IMR-90 (cell line): ENCODE measurements at regions not wholly inside any gene's neighbourhood (a gene's known extent, or its start where the extent isn't known, plus 50 kb on each side); places are given as distances from the start of the nearest gene placed in this dataset.

Experiments used
- ATAC-seq: fragments of 200-7000 bp; cut with Tn5 transposase; 2 replicates; pipeline ENCODE4 v1.9.1; 2020; ENCODE audit warnings: low read depth, mild to moderate bottlenecking, moderate library complexity
- BruUV-seq: library from RNA; stranded (reverse); fragments of 400-500 nt; replicated peaks from 2 replicates; lab custom pipeline; 2021; lab: Mats Ljungman, UMichigan
- CTCF ChIA-PET: fragments of 300-600 bp; formaldehyde crosslinking; extraction: SDS; loops from one replicate; lab custom pipeline; 2021; ENCODE audit warnings: antibody characterized with exemption; lab: Yijun Ruan, JAX
- POLR2A ChIA-PET: fragments of 300-600 bp; sonication (Branson Sonifier 250); formaldehyde crosslinking; loops from one replicate; lab custom pipeline; 2022; ENCODE audit warnings: antibody characterized with exemption; ENCODE audit not compliant: unreplicated experiment; lab: Charles Lee
- DNase-seq: peaks from one replicate; pipeline ENCODE4 v3.0.0; 2013
- H2AFZ ChIP-seq: replicated peaks from 2 replicates; pipeline ENCODE3; 2013; ENCODE audit warnings: low read length, mild to moderate bottlenecking; ENCODE audit not compliant: poor library complexity
- H2AK5ac ChIP-seq: 2 replicates; pipeline ENCODE4 v1.6.1; 2013; ENCODE audit warnings: low read depth, low read length, inconsistent platforms
- H2AK9ac ChIP-seq: replicated peaks from 2 replicates; pipeline ENCODE3; 2013; ENCODE audit warnings: mild to moderate bottlenecking, low read depth, low read length, moderate library complexity; ENCODE audit not compliant: poor library complexity
- H2BK120ac ChIP-seq: 2 replicates; pipeline ENCODE4 v1.6.1; 2013; ENCODE audit warnings: low read depth, low read length, inconsistent platforms
- H2BK15ac ChIP-seq: 3 replicates; pipeline ENCODE4 v1.6.1; 2013; ENCODE audit warnings: low read depth, low read length, inconsistent platforms
- H2BK20ac ChIP-seq: 2 replicates; pipeline ENCODE4 v1.6.1; 2013; ENCODE audit warnings: low read depth, mild to moderate bottlenecking, inconsistent platforms, low read length, moderate library complexity
- H2BK5ac ChIP-seq: 2 replicates; pipeline ENCODE4 v1.6.1; 2013; ENCODE audit warnings: mild to moderate bottlenecking, low read depth, low read length, inconsistent platforms; ENCODE audit not compliant: poor library complexity, severe bottlenecking
- H3K14ac ChIP-seq: replicated peaks from 2 replicates; pipeline ENCODE4 v1.6.1; 2013; ENCODE audit warnings: low read depth, low read length, inconsistent platforms
- H3K18ac ChIP-seq: 2 replicates; pipeline ENCODE4 v1.6.1; 2013; ENCODE audit warnings: low read depth, low read length, control low read depth
- H3K23ac ChIP-seq: 2 replicates; pipeline ENCODE4 v1.6.1; 2013; ENCODE audit warnings: low read depth, low read length, inconsistent platforms
- H3K27ac ChIP-seq: 2 replicates; pipeline ENCODE4 v1.5.1; 2013; ENCODE audit warnings: mild to moderate bottlenecking, control low read depth, low read length; ENCODE audit not compliant: insufficient read depth
- H3K27me3 ChIP-seq: 2 replicates; pipeline ENCODE4 v1.6.1; 2013; ENCODE audit warnings: low read length; ENCODE audit not compliant: control insufficient read depth, insufficient read depth
- H3K36me3 ChIP-seq: 2 replicates; pipeline ENCODE4 v1.6.1; 2013; ENCODE audit warnings: low read length, mixed read lengths; ENCODE audit not compliant: control insufficient read depth, insufficient read depth
- H3K4ac ChIP-seq: 2 replicates; pipeline ENCODE4 v1.6.1; 2013; ENCODE audit warnings: low read depth, low read length, inconsistent platforms
- H3K4me1 ChIP-seq: 2 replicates; pipeline ENCODE4 v1.6.1; 2013; ENCODE audit warnings: low read length, mixed read lengths; ENCODE audit not compliant: control insufficient read depth, insufficient read depth
- H3K4me2 ChIP-seq: 2 replicates; pipeline ENCODE4 v1.6.1; 2013; ENCODE audit warnings: low read depth, mild to moderate bottlenecking, control low read depth, low read length, moderate library complexity
- H3K4me3 ChIP-seq: 2 replicates; pipeline ENCODE4 v1.5.1; 2013; ENCODE audit warnings: low read depth, mild to moderate bottlenecking, control low read depth, low read length, moderate library complexity; ENCODE audit not compliant: insufficient read depth
- H3K56ac ChIP-seq: 2 replicates; pipeline ENCODE4 v1.6.1; 2013; ENCODE audit warnings: low read length, inconsistent platforms; ENCODE audit not compliant: insufficient read depth; ENCODE audit errors: extremely low read depth
- H3K79me1 ChIP-seq, 2 experiments: 2 replicates each; pipeline ENCODE4 v1.6.1; 2013; ENCODE audit warnings: low read length in 2 of 2, inconsistent platforms in 1 of 2, low read depth in 1 of 2
- H3K9ac ChIP-seq: 2 replicates; pipeline ENCODE4 v1.6.1; 2013; ENCODE audit warnings: low read depth, low read length, control low read depth
- H3K9me1 ChIP-seq: 2 replicates; pipeline ENCODE4 v1.6.1; 2013; ENCODE audit warnings: low read length, inconsistent platforms; ENCODE audit not compliant: insufficient read depth
- H3K9me3 ChIP-seq: 2 replicates; pipeline ENCODE4 v1.6.1; 2013; ENCODE audit warnings: low read length; ENCODE audit not compliant: control insufficient read depth, insufficient read depth
- H4K20me1 ChIP-seq: 2 replicates; pipeline ENCODE4 v1.6.1; 2013; ENCODE audit warnings: low read length, inconsistent platforms; ENCODE audit not compliant: insufficient read depth
- H4K5ac ChIP-seq: 2 replicates; pipeline ENCODE4 v1.6.1; 2013; ENCODE audit warnings: mild to moderate bottlenecking, low read depth, low read length, control low read depth
- H4K8ac ChIP-seq, 2 experiments: 2 replicates each; pipeline ENCODE4 v1.6.1; 2013; ENCODE audit warnings: low read depth in 2 of 2, low read length in 2 of 2, control low read depth in 1 of 2, inconsistent platforms in 1 of 2
- H4K91ac ChIP-seq: 2 replicates; pipeline ENCODE4 v1.6.1; 2013; ENCODE audit warnings: low read depth, low read length, inconsistent platforms; ENCODE audit not compliant: insufficient read depth
- MXI1 ChIP-seq: IDR thresholded peaks from 2 replicates; pipeline ENCODE4 v1.6.1; 2012; ENCODE audit warnings: low read depth, mild to moderate bottlenecking, low read length, moderate library complexity, borderline replicate concordance
- POLR2A ChIP-seq: IDR thresholded peaks from 2 replicates; pipeline ENCODE4 v1.6.1; 2012; ENCODE audit warnings: mild to moderate bottlenecking, low read depth, low read length
- RCOR1 ChIP-seq: IDR thresholded peaks from 2 replicates; pipeline ENCODE4 v1.6.1; 2012; ENCODE audit warnings: mild to moderate bottlenecking, low read length, improper control_type of control experiment; ENCODE audit not compliant: insufficient replicate concordance
- SMC3 ChIP-seq: fragments of 150-350 bp; IDR thresholded peaks from 2 replicates; pipeline ENCODE4 v1.6.1; 2016; ENCODE audit warnings: low read depth, mild to moderate bottlenecking, antibody characterized with exemption, low read length, moderate library complexity
- WGBS, 2 experiments: methylation state at CpG; one replicate each; pipeline versions ENCODE4 v1.1.5 to v1.1.7; 2013; ENCODE audit warnings: missing lambda C conversion rate in 2 of 2; ENCODE audit not compliant: insufficient read length in 1 of 2; ENCODE audit errors: extremely low coverage in 2 of 2; 5-methylcytosine and 5-hydroxymethylcytosine counted together
- dilution Hi-C: fragments of 300-500 bp; cut with HindIII; formaldehyde crosslinking; loops from one replicate; pipeline ENCODE4 v1.14.3; 2018; ENCODE audit warnings: low sequenced_read_pairs; ENCODE audit not compliant: unreplicated experiment
- in situ Hi-C: fragments of 300-500 bp; cut with MboI; formaldehyde crosslinking; loops from 3 replicates; pipeline ENCODE4 v1.14.3; 2019; ENCODE audit warnings: low sequenced_read_pairs, inconsistent platforms, mixed read lengths
- intact Hi-C: fragments of 100-400 bp; cut with micrococcal nuclease; formaldehyde crosslinking; loops from 2 replicates; pipeline ENCODE4 v1.10.0; 2022
- TF ChIP-seq, protein P1 (sequence below): fragments of 150-350 bp; IDR thresholded peaks from 2 replicates; pipeline ENCODE4 v1.6.1; 2016; ENCODE audit warnings: low read depth, mild to moderate bottlenecking, low read length, moderate library complexity, borderline replicate concordance

DNA sequence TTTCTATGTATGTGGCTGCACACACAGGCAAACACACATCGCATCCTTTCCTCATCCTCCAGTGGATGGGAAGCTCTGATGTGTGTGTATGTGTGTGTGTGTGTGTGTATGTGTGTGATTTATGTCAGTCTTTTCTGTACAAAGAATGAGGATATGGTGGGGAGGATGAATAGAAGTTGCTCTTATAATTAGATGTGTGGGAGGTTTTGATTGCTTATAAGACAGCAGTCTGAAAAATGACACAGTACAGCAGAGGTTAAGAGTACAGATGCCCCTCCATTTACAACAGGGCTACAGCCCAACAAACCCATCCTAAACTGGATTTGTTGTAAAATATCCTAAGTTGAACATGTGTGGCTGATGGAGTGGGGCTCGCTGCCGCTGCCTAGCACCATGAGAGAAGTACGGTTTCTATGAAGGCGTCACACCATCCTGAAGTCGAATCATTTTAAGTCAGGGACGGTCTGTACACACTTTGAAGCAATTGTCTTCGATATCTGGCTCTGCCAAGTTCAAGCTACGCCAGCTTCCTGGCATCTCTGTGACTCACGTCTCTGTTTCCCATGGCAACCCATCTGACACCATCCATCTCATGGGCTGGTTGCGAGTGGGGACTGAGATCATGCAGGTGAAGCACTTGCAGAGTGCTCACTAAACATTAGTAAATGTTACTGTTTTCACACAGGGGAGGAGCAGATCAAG is 252.6 kb downstream of the MYLK4 start:
- in situ Hi-C loops (no loop called here), intact Hi-C loops (no loop called here), dilution Hi-C loops (no loop called here)
- Histone ChIP-seq H3K14ac (no peak overlapping the region), H3K9ac (no peak overlapping the region), H4K20me1 (no peaks in the 10 kb centered on the region), H4K91ac (no peak overlapping the region), H2AFZ (no peak overlapping the region), H2BK15ac (no peak overlapping the region), H2AK5ac (no peak overlapping the region), H4K8ac (no peak overlapping the region), H4K5ac (no peak overlapping the region), H3K56ac (no peak overlapping the region), H3K27me3 (peaks cover 8% of the 10 kb centered on the region; the same call in 1 of the 2 replicates), H3K4me3 (no peak overlapping the region), H2BK5ac (no peak overlapping the region), H2BK120ac (no peak overlapping the region), H2BK20ac (no peak overlapping the region), H3K9me3 (peaks cover 2% of the 10 kb centered on the region; the same call in 1 of the 2 replicates), H2AK9ac (no peak overlapping the region), H3K79me1 (no peaks in the 10 kb centered on the region), H3K9me1 (no peaks in the 10 kb centered on the region), H3K36me3 (no peaks in the 10 kb centered on the region), H3K23ac (no peak overlapping the region), H3K18ac (no peak overlapping the region), H3K4me2 (no peak overlapping the region), H3K27ac (no peak overlapping the region), H3K4ac (no peak overlapping the region), H3K4me1 (peaks cover 3% of the 10 kb centered on the region; the same call in 1 of the 2 replicates)
- POLR2A ChIA-PET: no interaction called here
- DNase-seq: no peak
- TF ChIP-seq, protein P1, sequence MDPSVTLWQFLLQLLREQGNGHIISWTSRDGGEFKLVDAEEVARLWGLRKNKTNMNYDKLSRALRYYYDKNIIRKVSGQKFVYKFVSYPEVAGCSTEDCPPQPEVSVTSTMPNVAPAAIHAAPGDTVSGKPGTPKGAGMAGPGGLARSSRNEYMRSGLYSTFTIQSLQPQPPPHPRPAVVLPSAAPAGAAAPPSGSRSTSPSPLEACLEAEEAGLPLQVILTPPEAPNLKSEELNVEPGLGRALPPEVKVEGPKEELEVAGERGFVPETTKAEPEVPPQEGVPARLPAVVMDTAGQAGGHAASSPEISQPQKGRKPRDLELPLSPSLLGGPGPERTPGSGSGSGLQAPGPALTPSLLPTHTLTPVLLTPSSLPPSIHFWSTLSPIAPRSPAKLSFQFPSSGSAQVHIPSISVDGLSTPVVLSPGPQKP: no peak
- TF ChIP-seq RCOR1 (no peak), MXI1 (no peak), POLR2A (no peak), SMC3 (no peak)
- no peak for ATAC-seq
- CTCF ChIA-PET: no interaction called here
- 91% methylated on average over 7 of the region's 11 CpGs; no CpG with 5 or more reads in 1 of the 2 experiments for WGBS, 2 experiments
- no TSS peak for BruUV-seq
